ENCODE measurements at regions not wholly inside any gene's neighbourhood (a gene's known extent, or its start where the extent isn't known, plus 50 kb on each side); places are given as distances from the start of the nearest gene placed in this dataset.

- TF ChIP-seq EZH2phosphoT487 (IDR thresholded peaks at IDR 0.05; ENCODE audit: low read length): no peak
- TF ChIP-seq CTCF (IDR thresholded peaks at IDR 0.05; ENCODE audit: low read length): no peak
- TF ChIP-seq EZH2 (optimal IDR thresholded peaks at IDR 0.05; ENCODE audit: low read depth, low read length): no peak
Observed at GRCh38 chr6:92915466-92915865, 503.9 kb downstream of the EPHA7 start.

Data from MM.1S (cell line).